Fibroblast of skin of right quadriceps (primary cell): ENCODE measurements at regions not wholly inside any gene's neighbourhood (a gene's known extent, or its start where the extent isn't known, plus 50 kb on each side); places are given as distances from the start of the nearest gene placed in this dataset.

ENCODE experiments used
- DNase-seq: peaks from one replicate; pipeline ENCODE4 v3.0.0-alpha.2; 2013

DNA sequence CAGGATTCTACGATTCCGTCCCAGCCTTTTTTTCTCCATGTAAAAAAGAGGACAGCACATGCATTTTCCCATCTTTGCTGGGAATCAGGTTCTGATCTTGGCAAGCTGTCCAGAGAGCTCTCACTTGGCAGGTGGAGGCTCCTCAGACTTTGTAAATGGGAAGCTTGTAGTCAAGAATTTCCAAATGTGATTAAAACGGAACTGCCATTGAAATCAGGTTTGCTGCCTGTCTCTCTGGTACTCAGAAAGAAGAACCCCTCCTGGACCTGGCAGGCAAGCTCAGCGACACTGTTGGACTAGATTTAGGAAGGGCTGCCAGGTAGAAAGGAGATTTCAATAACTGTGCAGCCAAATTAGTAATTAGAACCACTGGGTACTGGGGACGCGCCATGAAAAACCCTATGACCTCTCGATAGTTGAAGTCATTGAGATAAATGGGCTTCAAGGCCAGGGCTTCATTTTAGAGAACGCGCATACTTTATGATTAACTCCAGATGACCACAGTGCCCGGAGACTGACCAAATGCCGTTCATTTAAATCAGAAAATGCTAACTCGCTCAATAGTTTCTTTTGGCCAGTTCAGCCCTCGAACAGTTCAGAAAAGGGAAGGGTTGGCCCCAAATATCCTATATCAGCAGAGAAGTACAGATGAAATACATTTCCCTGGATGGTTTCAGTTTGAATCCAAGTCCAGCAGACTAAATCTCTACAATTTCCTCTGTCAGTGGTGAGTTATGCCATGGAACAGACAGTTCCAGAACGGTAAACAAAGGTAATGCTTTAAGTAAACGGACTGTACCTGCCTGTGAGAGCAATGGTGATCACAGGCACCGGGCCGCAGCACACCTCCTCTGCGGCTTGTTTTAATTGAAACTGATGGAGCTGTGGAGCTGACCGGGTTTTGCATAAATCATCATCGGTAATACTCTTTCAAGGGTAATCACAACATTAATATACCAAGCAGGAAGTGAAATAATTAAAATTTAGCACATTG, 517.4 kb downstream of the RFC3 start:
- no peak for DNase-seq

- no peak for DNase-seq
Observed at GRCh38 chr13:34338102-34338501, 520.2 kb downstream of the RFC3 start.

DNA sequence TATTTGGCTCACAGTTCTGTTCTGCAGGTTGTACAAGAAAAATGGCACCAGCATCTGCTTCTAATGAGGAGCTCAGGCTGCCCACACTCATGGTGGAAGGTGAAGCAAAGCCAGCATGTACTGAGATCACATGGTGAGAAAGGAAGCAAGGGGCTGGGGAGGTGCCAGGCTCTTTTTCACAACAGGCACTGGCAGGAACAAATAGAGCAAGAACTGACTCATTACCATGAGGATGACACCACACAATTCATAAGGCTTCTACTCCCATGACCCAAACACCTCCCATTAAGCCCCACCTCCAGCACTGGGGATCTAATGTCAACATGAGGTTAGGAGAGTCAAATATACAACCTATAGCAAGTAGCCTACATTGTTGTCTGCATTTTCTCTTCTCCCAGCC, 522.6 kb downstream of the RFC3 start:
- DNase-seq = peak; percentile 9

DNA sequence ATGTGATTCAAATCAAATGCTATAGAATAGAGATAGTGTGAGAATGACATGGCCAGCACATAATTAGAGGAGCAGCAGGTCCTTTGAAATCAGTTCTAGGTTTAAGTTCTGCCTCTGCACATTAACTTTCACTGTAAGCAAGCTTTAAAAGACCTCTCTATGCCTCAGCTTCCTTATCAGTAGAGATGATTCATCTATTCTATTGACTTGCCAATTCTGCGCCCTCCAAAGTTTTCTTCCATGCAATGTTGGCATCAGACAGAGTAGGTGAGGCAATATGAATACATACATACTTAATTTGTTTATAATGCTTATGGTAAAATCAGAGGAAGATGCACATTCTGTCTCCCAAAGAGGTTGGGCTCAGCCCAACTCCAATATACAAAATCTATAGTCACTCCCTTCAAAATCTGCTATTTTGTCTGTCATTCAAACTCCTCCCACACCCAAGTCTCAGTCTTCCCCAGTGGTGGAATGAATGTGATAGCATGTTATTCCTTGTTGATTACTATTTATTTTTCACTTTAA, 525.5 kb downstream of the RFC3 start:
- no peak for DNase-seq

GRCh38 chr13:34344816-34345215, 526.9 kb downstream of the RFC3 start:
- peak; percentile 11 for DNase-seq

GRCh38 chr13:34345258-34345965, 527.5 kb downstream of the RFC3 start:
- no peak for DNase-seq

DNA sequence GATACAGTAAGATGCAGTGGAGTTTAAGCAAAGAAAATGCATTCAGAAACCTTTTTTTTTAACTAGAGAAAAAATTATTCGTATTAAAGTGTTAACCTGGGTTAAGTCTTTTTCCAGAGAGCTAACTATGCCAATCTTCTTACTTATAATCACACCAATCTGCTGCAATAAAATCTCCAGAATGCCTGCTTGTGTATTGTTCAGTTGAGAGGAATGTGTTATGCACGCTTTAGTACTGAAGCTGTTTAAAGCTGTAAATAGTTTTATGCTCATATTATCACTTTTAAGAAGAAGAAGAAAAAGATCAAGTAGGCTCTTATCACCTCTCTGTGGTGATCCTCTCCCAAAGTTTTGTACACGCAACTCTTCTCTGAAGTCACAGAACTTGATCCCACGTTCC, 528.7 kb downstream of the RFC3 start:
- peak; percentile 65 for DNase-seq

DNA sequence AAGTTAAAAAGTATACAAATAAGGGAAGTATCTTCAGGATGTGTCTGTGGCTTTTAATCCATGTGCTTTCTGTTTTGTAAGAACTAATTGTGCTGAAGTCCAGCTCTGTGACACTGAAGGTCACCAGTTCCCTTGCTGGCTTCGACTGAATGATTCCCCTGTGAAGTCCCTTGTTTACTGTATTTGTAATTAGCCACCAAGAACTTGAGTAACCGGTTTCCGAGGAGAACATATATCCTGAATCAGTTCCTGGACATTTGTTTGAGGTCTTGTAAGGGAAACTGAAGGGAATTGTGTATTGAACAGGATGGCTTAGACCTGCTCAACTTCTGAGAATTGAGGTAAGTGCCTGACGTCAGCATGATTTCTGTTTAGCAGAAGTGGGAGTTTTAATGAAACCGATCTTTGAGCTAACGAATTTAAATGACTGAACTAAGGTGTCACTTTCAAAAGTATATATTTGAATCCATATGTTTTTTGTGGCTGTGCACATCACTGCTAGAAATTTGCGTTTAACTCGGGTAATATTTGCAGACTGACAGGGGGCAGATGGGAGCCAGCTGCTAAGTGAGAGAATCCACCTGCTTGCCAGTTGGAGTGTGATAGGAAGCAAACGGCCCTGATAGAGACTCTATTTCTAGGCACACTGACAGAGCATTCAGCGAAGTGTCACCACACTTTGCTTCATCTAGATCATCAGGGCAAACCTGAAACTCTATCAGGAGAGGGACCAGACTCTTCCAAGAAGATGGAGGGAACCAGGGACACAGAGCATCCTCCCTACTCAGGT, 530.0 kb downstream of the RFC3 start:
- no peak for DNase-seq

DNA sequence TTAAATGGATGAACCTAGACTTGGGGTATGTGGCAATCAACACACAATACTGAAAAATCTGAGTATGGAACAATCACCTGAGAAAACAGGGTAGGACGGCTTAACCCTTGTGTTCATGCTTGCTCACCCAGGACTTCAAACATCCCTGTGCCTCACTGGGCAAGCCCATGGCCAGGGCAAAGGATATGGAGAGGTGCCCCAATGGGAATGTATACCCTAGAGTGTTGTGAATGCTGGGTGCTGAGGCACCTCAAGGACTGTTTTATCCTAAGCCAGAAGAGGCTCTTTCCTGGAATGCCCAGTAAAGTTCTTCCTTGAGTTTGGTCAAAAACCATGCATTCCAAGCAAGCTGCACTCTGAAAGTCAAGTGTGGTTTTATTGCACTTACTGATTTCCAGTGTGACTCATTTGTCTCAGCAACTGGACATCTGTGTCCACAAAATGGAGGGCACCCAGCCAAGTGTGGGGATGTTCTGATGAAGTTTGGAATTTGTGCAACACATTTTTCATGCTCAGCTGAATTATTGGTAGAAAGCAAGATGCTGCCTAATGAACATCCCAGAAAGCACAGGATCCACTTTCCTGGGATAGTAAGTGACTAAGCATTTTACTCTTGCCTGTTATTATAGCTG, 531.3 kb downstream of the RFC3 start:
- peak; percentile 99 for DNase-seq

- no peak for DNase-seq
Observed at GRCh38 chr13:34350671-34351070, 532.7 kb downstream of the RFC3 start.

GRCh38 chr13:34351134-34351533, 533.2 kb downstream of the RFC3 start:
- no peak for DNase-seq

GRCh38 chr13:34352958-34353357, 535.0 kb downstream of the RFC3 start:
- DNase-seq = no peak

GRCh38 chr13:34356686-34357434, 538.9 kb downstream of the RFC3 start:
- peak; percentile 14 for DNase-seq

DNA sequence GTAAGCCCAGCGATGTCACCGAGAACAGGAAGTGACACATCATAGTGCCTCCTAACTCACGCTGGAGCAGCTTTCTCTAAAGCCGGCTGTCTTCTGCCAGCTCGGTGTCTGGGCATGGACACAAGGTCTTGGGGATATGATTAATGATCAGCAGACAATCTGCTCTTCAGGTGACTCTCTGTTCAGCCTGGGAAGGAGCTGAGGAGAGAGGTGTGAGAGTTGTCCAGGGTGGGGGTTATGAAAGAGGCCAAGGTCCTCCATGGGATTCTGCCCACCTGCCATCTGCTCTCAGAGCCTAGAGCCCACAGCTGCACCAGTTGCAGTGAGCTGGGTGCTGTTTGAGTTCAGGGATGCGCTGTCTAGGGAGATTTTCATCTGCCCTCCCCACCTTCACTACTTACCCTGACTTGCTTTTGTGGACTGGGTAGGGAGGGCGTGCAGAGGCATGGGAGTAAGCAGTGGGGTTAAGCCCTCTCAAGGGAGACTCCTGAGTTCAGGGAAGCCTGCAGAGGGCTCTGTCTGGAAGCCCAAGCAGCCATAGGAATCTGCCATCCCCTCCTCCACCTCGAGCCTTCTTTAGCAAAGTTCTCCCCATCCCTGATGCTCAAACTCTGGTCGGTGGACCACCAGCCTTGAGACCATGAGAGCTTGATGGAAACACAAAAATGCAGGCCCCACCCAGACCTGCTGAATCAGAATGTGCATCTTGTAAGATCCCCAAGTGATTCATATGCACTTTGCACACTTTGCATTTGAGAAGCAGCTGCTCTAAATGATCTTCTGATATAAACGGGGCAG, 539.7 kb downstream of the RFC3 start:
- peak; percentile 86 for DNase-seq

DNA sequence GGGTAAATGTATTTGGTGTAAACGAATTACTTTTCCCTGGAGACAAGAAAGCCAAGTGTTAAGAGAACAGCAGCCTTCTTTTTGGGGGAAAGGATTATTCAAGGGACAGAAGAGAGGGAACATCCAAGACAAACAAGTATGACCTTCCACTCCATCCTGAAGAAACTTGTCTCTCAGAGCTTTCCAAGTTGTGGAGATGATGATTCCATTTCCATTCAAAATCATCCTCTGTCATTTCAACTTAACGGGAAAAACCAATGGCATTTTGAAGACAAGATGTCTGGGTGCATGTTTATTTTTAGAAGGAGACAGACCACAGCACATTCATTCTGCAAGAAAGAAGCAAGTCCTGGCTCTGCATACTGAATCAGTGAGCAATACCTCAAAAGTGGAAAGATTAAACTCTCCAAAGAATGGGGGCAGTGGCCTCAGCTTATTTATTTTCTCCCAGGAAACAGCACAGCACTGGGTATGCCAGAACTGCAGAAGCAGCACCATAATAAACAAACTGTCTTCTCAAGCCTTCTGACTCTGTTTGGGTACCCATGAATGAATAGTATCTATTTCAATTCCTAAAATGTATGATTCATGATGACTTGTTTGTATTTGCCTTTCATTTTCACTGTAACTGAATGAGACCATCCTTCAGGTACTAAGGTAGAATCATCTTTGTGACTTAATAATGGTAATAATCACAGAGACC, 541.0 kb downstream of the RFC3 start:
- peak; percentile 89 for DNase-seq

- no peak for DNase-seq
Observed at GRCh38 chr13:34360702-34361101, 542.8 kb downstream of the RFC3 start.

DNA sequence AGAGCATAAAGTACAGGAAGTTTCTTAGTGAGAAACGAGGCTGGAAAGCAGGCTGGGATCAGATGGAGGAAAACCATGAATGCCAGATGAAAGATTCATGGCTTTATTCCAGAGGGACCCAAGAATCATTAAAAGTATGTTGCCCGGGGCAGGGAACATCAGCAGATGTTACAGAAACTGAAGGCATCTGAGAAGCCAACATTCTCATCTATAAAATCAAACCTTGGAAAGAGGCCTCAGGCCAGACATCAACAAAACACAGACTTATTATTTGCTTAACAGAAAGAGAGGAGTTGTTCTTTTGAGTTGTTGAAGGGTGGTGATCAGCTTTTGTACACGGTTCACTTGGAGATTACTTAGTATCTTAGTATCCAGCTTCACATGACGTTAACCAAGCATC, 543.6 kb downstream of the RFC3 start:
- DNase-seq = peak; percentile 73

DNA sequence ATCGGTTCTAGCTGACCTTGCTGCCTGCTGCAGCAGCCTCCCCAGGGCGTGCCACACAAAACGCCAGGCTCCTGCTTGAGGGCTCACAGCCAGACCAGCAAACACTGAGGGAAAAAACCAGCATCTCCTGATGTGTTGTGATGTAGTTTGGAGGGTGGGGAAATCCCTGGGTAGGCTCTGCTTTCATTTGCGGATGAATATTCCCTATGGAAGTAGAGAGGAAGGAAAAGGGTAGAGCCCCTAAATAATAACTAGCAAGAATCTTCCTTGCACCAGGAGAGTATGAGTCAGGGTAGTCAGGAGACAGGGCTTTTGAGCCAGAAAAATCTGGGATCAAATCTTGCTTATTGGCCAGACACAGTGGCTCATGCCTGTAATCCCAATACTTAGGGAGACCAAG, 545.3 kb downstream of the RFC3 start:
- DNase-seq = no peak

DNA sequence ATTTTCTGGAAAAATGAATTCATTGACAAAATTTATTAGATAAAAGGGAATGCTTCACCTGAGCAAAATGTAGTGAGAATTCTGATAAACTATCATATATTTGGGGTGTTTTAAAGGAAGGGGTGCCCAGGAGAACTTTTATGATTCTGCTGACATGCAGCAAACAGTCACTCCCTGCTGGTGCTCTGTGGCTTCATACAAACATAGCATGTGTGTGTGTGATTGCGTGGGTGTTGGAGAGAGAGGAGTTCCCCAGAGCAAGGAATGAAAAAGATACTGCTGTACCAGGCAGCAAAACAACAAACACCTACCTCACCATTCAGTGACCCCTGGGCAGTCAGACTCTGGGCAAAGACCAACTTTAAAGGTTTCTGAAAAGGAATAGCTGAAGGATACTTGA, 546.7 kb downstream of the RFC3 start:
- DNase-seq = no peak

GRCh38 chr13:34369931-34370330, 552.0 kb downstream of the RFC3 start:
- DNase-seq = peak; percentile 49
